HG03060 (cell line): ENCODE measurements at regions not wholly inside any gene's neighbourhood (a gene's known extent, or its start where the extent isn't known, plus 50 kb on each side); places are given as distances from the start of the nearest gene placed in this dataset.
"Not testable (repeated sequence)": the region's sequence is repeated elsewhere in the genome, so short reads cannot be mapped to it uniquely, and the experiment has no call there.

Experiments used
- ATAC-seq: cut with Tn5 transposase; IDR thresholded peaks from one replicate; pipeline ENCODE4 v1.9.1; 2021; ENCODE audit warnings: low read depth, moderate number of reproducible peaks; ENCODE audit not compliant: unreplicated experiment

- no peak for ATAC-seq
Measured at GRCh38 chr9:30476826-30477225, 1907.6 kb upstream of the ACO1 start.

DNA sequence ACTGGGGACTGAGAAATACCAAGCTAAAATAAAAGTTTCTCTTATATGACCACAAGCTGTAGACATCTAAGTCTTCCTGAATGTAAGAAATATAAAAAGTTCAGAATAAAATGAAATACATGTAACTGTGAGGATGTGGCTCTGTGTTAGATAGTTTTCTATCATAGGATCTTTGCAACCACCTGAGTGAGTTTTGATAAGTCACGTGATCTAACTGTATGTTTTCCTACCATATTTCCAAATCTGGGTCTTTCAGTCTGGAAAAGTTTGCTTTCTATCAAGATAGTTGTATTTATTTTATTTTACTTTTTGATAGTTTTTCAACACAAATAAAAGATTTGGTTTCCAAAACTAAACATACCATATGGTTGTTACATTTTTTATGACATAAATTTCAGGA lies 1905.8 kb upstream of the ACO1 start:
- no peak for ATAC-seq

DNA sequence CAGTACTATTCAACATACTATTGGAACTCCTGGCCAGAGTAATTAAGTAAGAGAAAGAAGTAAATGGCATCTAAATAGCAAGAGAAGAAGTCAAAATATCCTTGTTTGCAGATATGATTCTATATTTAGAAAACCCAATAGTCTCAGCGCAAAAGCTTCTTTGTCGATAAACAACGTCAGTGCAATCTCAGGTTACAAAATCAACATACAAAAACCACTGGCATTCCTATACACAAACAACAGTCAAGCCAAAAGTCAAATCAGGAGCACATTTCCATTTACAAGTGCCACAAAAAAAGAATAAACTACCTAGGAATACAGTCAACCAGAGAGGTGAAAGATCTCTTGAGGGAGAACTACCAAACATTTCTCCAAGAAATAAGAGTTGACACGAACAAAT lies 1901.9 kb upstream of the ACO1 start:
- ATAC-seq = no peak

DNA sequence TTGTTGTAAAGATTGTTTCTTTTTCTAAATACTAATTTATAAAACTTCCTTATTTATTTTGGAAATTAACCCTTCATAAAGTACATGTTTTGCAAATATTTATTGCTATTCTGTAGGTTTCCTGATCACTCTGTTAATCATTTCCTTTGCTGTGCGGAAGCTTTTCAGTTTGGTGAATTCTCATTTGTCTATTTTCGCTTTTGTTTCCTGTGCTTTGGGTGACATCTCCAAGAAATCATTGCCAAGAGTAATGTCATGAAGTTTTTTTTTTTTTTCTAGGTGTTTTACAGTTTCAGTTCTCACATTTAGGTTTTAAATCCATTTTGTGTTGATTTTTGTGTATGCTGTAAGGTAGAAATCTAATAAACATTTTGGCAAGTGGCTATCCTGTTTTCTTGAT lies 1899.8 kb upstream of the ACO1 start:
- ATAC-seq = no peak

GRCh38 chr9:30504502-30504905 lies 1879.9 kb upstream of the ACO1 start:
- no peak for ATAC-seq

DNA sequence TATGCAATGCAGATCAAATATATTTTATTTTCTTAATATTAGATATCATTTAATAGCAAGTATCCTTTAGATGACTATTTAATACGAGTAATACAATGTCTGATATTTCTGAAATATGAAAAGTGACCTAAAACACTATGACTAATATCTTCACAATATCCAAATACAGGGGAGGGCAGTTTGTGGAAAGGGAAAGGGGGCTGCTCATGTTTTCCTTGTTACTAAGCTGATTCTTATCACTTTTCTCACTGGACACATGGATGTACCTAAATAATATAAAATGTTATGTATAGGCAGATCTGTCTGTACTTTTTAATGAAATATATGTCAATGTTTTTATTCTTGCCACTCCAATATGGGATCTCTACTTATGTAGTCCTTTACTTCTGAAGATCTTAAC lies 1879.1 kb upstream of the ACO1 start:
- ATAC-seq = no peak

DNA sequence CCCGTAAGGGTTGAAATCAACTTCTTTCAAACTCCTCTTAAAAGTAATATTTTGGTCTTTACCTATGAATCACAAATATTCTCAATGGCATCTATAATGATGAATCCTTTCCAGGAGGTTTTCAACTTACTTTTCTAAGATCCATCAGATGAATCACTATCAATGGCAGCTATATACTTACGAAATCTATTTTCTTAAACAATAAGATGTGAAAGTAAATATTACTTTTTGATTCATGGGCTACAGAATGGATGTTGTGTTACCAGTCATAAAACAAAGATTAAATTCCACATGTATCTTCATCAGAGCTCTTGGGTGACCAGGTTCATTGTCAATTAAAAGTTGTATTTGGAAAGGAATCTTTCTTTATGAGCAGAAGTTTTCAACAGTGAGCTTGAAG lies 1877.7 kb upstream of the ACO1 start:
- no peak for ATAC-seq

DNA sequence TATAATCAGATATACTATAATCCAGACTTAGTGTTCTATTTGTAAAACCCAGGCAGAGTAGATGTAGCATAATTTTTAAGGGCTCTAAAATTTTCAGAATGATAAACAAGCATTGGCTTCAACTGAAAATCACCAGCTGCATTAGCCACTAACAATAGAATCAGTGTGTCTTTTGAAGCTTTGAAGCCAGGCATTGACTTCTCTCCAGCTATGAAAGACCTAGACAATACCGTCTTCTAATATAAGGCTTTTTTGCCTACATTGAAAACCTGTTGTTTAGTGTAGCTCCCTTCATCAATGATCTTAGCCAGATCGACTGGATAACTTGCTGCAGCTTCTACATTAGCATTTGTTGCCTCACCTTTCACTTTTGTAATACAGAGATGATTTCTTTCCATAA lies 1877.3 kb upstream of the ACO1 start:
- no peak for ATAC-seq

DNA sequence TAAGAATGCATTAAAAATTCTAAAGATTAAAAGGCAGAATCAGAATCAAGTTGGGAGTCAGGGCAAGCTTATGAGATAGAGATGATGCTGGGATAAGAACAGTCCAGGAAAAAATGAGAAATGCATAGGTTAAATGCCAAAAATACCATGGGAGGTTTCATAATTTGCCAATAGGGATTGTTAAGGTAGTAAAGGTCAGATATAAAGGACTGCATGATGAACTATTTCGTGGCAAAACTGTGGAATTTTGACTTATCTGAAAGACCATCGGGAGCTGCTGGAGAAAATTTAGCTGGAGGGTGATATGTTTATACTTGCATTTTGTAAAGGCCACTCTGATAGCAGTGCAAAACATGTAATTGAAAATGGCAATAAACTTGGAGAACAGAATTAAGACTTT lies 1872.8 kb upstream of the ACO1 start:
- ATAC-seq = no peak

GRCh38 chr9:30519166-30519565 lies 1865.3 kb upstream of the ACO1 start:
- ATAC-seq = no peak

DNA sequence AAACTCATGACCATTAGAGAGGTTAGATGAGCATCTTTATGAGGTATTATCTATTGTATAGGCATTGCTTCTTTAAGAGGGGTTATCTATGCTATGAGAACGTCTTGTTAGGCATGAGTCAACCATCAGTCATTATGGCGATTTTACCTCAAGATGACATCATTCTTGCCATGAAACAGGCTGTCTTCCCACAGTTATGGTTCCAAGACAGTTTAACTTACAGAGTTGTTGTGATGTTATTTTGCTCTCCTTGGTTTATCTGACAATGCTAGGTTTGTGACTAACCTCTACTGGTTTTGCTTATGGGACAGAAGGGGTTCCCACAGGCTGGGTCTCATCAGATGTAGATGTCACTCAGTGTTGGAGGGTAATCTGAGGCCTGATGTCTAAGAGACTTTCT lies 1864.7 kb upstream of the ACO1 start:
- no peak for ATAC-seq

GRCh38 chr9:30522061-30522460 lies 1862.4 kb upstream of the ACO1 start:
- ATAC-seq = no peak

GRCh38 chr9:30522486-30522885 lies 1862.0 kb upstream of the ACO1 start:
- no peak for ATAC-seq

DNA sequence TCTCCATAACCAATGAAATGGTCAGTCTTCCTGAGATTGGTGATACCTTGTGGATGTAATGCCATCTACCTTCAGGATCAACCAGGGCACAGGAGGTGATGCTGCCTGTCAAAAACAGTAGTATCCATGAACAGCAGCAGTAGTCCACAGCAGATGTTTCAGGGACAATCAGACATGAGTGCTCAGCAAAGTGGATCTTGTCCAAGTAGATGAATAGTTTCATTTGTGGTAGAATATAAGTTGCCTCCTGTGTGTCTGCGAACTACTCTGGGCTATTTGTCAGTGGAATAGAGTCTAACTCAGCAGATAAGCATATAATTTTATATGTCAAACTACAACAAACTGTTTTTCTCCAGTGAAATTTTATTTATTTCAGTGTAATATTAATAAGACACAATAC lies 1860.1 kb upstream of the ACO1 start:
- ATAC-seq = no peak

GRCh38 chr9:30534455-30534854 lies 1850.0 kb upstream of the ACO1 start:
- ATAC-seq = no peak

DNA sequence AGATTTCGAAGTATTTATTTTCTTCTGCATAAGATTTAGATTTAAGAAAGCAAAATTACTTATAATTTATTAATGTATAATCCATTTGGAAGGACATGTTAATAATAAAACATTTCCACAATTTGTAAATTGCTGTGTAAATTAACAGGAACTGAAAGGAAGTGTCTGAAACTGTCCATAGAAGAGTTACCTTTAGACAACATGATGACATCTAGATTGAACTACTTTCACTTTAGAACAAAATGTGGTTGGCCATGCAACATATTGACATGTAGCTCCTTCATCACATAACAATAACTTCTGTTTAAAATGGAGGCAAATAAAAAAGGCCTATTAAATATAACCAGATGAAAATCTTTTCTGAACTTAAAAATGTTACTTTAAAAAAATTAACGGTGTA lies 1849.5 kb upstream of the ACO1 start:
- no peak for ATAC-seq

GRCh38 chr9:30536494-30536893 lies 1847.9 kb upstream of the ACO1 start:
- ATAC-seq = no peak

GRCh38 chr9:30539696-30540095 lies 1844.7 kb upstream of the ACO1 start:
- not testable (repeated sequence) for ATAC-seq

GRCh38 chr9:30574355-30575151 lies 1809.9 kb upstream of the ACO1 start:
- no peak for ATAC-seq

- ATAC-seq = no peak
Measured at GRCh38 chr9:30575218-30575617, 1809.2 kb upstream of the ACO1 start.

- ATAC-seq = no peak
Measured at GRCh38 chr9:30575691-30576090, 1808.8 kb upstream of the ACO1 start.

- ATAC-seq = no peak
Measured at GRCh38 chr9:30579810-30580209, 1804.6 kb upstream of the ACO1 start.

GRCh38 chr9:30582240-30582639 lies 1802.2 kb upstream of the ACO1 start:
- ATAC-seq = no peak
